Breast epithelium (tissue), 4 donors: ENCODE measurements at regions not wholly inside any gene's neighbourhood (a gene's known extent, or its start where the extent isn't known, plus 50 kb on each side); places are given as distances from the start of the nearest gene placed in this dataset.

Experiments
- DNase-seq, 2 donors: peaks; one replicate each; pipeline ENCODE4 v3.0.0-alpha.2; 2019; ENCODE audit warnings: low spot score in 2 of 2
- H3K27ac ChIP-seq, 2 donors: fragments of 200-600 bp; sonication (generic) in 1 of 2; one replicate each; pipeline ENCODE4 v1.5.1; 2016 to 2019; ENCODE audit warnings: mild to moderate bottlenecking in 1 of 2
- H3K27me3 ChIP-seq, 2 donors: fragments of 200-600 bp; sonication (generic) in 1 of 2; one replicate each; pipeline versions ENCODE4 v1.5.1 to v1.6.0; 2017 to 2019; ENCODE audit warnings: control low read depth in 1 of 2, mild to moderate bottlenecking in 1 of 2
- H3K36me3 ChIP-seq: fragments of 200-600 bp; one replicate; pipeline ENCODE4 v1.5.1; 2019
- H3K4me1 ChIP-seq, 2 donors: fragments of 200-600 bp; sonication (generic); one replicate each; pipeline ENCODE4 v1.5.1; 2016 to 2019; ENCODE audit warnings: control low read depth in 1 of 2
- H3K4me3 ChIP-seq, 3 donors: fragments of 200-600 bp; sonication (generic); 1 replicate in 2 of 3; 2 replicates in 1 of 3; pipeline ENCODE4 v1.5.1; 2016 to 2019; ENCODE audit warnings: mild to moderate bottlenecking in 3 of 3, moderate library complexity in 2 of 3
- H3K9me3 ChIP-seq, 2 donors: fragments of 200-600 bp; sonication (generic) in 1 of 2; one replicate each; pipeline ENCODE4 v1.5.1; 2016 to 2019; ENCODE audit warnings: control low read depth in 1 of 2
- POLR2A ChIP-seq: fragments of 450-650 bp; IDR thresholded peaks from one replicate; pipeline ENCODE4 v1.6.1; 2016; ENCODE audit warnings: antibody characterized with exemption, mild to moderate bottlenecking, moderate library complexity
- POLR2AphosphoS5 ChIP-seq, 3 donors: sonication (generic); formaldehyde crosslinking; IDR thresholded peaks; one replicate each; pipeline ENCODE4 v1.6.1; 2017; ENCODE audit warnings: antibody characterized with exemption in 3 of 3
- intact Hi-C: fragments of 100-400 bp; cut with DNase I; formaldehyde crosslinking; loops from one replicate; pipeline ENCODE4 v1.15.1; 2023; ENCODE audit warnings: low total_unique reads
- TF ChIP-seq, protein P1 (sequence below), 3 donors: fragments of 450-650 bp; IDR thresholded peaks; one replicate each; pipeline ENCODE4 v1.5.1; 2016 to 2017; ENCODE audit warnings: antibody characterized with exemption in 3 of 3, mild to moderate bottlenecking in 3 of 3, moderate library complexity in 3 of 3

DNA sequence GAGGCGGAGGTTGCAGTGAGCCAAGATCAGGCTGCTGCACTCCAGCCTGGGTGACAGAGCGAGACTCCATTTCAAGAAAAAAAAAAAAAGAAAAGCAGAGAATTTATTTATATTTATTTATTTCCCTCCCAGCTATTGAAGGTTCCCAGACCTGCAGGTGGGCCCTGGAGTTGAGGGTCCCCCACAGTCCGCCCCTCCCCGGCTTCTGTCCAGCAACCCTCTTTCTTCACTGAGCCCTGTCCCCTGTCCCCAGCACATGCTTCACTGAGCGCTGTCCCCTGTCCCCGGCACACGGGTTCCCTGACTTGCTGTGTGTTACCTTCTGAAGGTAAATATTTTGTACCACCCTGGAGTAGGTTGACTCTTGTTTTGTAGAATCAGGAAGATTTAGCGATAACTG, 301.7 kb upstream of the PITRM1 start:
- Histone ChIP-seq H3K36me3 (no peaks in the 10 kb centered on the region), H3K27ac (peak overlapping the region; percentile 62 to 91), H3K27me3 (no peaks in the 10 kb centered on the region), H3K9me3 (no peaks in the 10 kb centered on the region), H3K4me1 (peaks cover 5 to 14% of the 10 kb centered on the region in 2 donors), H3K4me3 (no peak overlapping the region)
- DNase-seq, result no peak
- intact Hi-C loops, result no loop called here
- TF ChIP-seq POLR2A (no peak), POLR2AphosphoS5 (IDR thresholded peaks at IDR 0.05) (no peak)
- TF ChIP-seq, protein P1, sequence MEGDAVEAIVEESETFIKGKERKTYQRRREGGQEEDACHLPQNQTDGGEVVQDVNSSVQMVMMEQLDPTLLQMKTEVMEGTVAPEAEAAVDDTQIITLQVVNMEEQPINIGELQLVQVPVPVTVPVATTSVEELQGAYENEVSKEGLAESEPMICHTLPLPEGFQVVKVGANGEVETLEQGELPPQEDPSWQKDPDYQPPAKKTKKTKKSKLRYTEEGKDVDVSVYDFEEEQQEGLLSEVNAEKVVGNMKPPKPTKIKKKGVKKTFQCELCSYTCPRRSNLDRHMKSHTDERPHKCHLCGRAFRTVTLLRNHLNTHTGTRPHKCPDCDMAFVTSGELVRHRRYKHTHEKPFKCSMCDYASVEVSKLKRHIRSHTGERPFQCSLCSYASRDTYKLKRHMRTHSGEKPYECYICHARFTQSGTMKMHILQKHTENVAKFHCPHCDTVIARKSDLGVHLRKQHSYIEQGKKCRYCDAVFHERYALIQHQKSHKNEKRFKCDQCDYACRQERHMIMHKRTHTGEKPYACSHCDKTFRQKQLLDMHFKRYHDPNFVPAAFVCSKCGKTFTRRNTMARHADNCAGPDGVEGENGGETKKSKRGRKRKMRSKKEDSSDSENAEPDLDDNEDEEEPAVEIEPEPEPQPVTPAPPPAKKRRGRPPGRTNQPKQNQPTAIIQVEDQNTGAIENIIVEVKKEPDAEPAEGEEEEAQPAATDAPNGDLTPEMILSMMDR (IDR thresholded peaks at IDR 0.05), result no peak

DNA sequence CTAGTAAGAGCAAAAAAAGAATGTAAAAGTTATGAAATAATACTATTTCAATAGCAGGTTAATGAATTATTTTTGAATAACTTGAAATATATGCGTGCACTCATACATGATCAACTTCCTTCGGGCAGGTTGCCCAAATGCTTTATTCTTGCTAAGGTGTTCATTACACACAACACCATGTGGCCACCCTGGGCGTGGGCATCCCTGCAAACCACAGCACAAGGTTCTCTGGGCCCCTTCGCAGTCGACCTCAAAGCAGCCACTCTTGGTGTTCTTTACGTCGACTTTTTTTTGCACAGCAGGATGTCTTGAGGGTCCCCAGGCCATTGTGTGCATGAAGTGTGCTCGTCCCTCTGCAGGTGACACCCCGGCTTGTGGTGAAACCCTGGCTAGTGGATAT, 300.7 kb upstream of the PITRM1 start:
- no peak for TF ChIP-seq POLR2A
- Histone ChIP-seq H3K4me3 (peak overlapping the region in 1 of 3 donors; percentile 45), H3K9me3 (no peaks in the 10 kb centered on the region), H3K4me1 (peaks cover 7 to 17% of the 10 kb centered on the region in 2 donors), H3K27me3 (no peaks in the 10 kb centered on the region), H3K27ac (peak overlapping the region; percentile 91 to 94), H3K36me3 (no peaks in the 10 kb centered on the region)
- intact Hi-C loops, result no loop called here
- peak in 1 of 2 donors; percentile 54 for DNase-seq

DNA sequence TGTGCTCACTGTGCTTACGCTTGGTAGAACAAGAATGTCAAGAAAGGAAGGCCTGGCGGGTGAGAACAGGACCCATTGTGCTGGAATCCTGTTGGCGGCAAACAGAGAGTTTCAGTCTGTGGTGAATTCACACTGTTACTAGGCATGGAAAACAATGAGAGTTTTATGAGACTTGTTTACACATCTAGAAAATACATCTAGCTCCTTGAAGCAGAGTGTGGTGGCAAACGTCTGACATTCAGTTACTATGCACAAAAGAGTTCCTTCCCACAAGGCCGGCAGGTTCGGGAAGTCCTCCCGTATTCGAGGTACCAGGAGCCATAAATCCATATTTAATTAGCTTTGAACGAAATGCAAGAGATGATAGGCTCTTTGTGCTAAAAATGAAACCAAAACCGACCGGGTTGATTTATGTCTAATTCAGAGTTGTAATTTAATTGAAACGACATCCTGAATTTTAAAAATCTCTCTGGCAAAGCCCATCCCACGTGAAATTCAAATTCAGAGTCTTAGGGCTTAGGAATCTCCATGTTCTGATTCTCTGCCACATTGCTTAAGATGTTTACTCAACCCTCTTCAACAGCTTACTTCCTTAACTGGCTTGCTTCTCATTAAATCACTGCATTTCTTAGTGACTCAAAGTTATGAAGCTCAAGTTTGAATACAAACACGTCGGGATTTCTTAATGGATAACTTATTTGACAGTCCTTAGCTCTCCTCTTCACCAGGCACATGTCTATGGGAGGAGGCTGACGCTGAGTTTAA, 299.9 kb upstream of the PITRM1 start:
- TF ChIP-seq POLR2AphosphoS5 (IDR thresholded peaks at IDR 0.05), result peak in 2 of 3 donors; percentile 46 to 69
- TF ChIP-seq, protein P1 (IDR thresholded peaks at IDR 0.05), result no peak
- peak; percentile 69 to 81 for DNase-seq
- Histone ChIP-seq H3K4me3 (peak overlapping the region; percentile 13 to 45 (median 30)), H3K4me1 (peaks cover 7 to 17% of the 10 kb centered on the region in 2 donors), H3K36me3 (no peaks in the 10 kb centered on the region), H3K9me3 (no peaks in the 10 kb centered on the region), H3K27ac (peak overlapping the region; percentile 91 to 94), H3K27me3 (no peaks in the 10 kb centered on the region)
- intact Hi-C loops, result no loop called here

DNA sequence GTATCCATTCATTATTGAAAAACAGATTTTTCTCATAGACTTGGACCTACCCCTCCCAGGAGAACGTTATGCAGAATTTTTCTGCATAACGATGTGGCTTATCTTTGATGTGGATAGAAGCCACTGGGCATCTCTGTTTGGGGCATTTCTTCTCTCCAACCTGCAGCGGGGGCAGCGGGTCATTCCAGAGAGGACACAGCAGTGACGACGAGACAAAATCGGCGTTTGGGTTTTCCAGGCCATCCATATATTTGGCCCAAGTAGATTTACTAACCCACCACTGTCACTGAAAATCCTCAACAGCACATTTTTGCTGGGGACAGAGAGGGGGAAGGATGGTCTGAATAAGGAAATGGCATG, 299.3 kb upstream of the PITRM1 start:
- Histone ChIP-seq H3K4me3 (peak overlapping the region in 2 of 3 donors; percentile 13 to 45), H3K27me3 (no peaks in the 10 kb centered on the region), H3K27ac (peak overlapping the region; percentile 91 to 94), H3K36me3 (no peaks in the 10 kb centered on the region), H3K9me3 (no peaks in the 10 kb centered on the region), H3K4me1 (peaks cover 7 to 17% of the 10 kb centered on the region in 2 donors)
- intact Hi-C loops, result no loop called here
- no peak for DNase-seq
- peak in 1 of 3 donors; percentile 3 for TF ChIP-seq POLR2AphosphoS5 (IDR thresholded peaks at IDR 0.05)
- TF ChIP-seq POLR2A, result no peak
- TF ChIP-seq, protein P1 (IDR thresholded peaks at IDR 0.05), result no peak

DNA sequence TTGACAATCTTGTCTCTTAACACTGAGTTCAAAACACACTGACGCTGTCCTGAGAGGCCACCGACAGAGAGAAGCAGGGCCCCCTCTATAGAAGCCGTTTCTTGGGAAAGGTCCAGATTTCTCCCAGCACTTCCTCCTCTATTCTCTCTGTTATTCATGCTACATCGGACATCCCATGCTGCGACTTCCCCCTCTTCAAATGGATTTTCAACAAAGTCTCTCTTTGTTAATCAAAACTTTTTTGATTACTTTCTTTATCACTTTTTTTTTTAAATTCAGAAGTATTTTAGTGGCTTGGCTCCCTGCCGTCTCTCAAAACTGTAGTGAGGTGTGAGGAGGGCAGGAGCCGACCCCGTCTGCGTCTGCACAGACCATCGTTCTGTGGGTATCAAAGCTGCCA, 298.9 kb upstream of the PITRM1 start:
- Histone ChIP-seq H3K36me3 (no peaks in the 10 kb centered on the region), H3K27ac (peak overlapping the region; percentile 91 to 94), H3K9me3 (no peaks in the 10 kb centered on the region), H3K4me3 (no peak overlapping the region), H3K27me3 (no peaks in the 10 kb centered on the region), H3K4me1 (peaks cover 7 to 17% of the 10 kb centered on the region in 2 donors)
- no peak for TF ChIP-seq POLR2A
- no peak for TF ChIP-seq POLR2AphosphoS5 (IDR thresholded peaks at IDR 0.05)
- TF ChIP-seq, protein P1 (IDR thresholded peaks at IDR 0.05), result no peak
- intact Hi-C loops, result no loop called here
- no peak for DNase-seq
